ENCODE measurements at regions not wholly inside any gene's neighbourhood (a gene's known extent, or its start where the extent isn't known, plus 50 kb on each side); places are given as distances from the start of the nearest gene placed in this dataset.

DNA sequence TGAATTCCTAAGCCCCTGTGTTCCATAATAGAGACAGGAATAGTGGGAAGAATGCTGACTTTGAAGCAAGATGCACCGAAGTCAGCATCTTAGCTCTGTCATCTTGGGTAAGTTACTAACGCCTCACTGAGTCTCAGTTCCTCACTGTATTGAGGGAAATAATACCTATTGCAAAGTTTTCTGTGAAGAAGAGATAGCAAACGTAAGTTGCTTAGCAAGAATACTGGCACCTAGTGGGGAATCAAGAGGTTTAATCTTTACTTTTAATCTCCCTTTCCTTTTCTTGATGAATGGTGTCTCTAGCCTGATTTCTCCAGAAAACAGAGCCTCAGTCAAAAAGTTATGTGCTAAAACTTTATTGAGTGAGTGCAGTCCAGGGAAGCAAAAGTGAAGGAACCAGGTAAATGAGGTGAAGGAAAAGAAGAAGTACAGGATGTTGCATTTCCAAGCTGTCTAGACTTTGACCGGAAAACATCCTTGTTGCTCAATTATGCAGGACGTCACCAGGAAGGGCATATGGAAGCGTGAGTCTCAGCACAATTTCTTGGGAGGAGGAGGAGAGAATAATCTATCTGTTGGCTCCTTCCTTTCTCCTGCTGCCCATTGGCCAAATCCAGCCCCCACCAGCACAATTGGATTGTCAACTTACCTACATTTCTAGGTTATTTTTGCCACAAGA lies 210.0 kb downstream of the B3GLCT start:
- H3K4me3 ChIP-seq, result no peak overlapping the region
- no peaks in the 10 kb centered on the region for H3K9me3 ChIP-seq
- no peak for DNase-seq
- no peaks in the 10 kb centered on the region for H3K27me3 ChIP-seq
- no peaks in the 10 kb centered on the region for H3K36me3 ChIP-seq
- H3K4me1 ChIP-seq, result no peaks in the 10 kb centered on the region
- H3K27ac ChIP-seq, result no peak overlapping the region
- TF ChIP-seq, protein P1, sequence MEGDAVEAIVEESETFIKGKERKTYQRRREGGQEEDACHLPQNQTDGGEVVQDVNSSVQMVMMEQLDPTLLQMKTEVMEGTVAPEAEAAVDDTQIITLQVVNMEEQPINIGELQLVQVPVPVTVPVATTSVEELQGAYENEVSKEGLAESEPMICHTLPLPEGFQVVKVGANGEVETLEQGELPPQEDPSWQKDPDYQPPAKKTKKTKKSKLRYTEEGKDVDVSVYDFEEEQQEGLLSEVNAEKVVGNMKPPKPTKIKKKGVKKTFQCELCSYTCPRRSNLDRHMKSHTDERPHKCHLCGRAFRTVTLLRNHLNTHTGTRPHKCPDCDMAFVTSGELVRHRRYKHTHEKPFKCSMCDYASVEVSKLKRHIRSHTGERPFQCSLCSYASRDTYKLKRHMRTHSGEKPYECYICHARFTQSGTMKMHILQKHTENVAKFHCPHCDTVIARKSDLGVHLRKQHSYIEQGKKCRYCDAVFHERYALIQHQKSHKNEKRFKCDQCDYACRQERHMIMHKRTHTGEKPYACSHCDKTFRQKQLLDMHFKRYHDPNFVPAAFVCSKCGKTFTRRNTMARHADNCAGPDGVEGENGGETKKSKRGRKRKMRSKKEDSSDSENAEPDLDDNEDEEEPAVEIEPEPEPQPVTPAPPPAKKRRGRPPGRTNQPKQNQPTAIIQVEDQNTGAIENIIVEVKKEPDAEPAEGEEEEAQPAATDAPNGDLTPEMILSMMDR (IDR thresholded peaks at IDR 0.05), result no peak
- TF ChIP-seq POLR2A (IDR thresholded peaks at IDR 0.05), result no peak

DNA sequence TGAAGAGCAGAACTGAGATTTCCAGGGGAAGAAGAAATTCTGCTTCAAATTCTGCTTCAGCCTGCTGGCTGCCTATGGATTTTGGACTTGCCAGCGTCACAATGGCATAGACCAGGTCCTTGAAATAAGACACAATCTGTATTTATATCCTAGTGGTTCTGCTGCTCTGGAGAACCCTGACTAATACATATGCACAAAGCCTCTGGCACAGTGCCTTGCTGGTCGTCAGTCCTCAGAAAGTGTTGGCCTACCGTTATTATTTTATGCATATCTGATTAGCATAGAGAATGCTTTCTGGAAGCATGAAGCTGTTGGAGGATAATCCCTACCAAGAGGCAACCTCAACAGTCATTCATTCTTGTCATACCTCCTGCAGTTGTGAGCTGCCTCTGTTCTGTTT lies 213.7 kb downstream of the B3GLCT start:
- Histone ChIP-seq H3K27me3 (no peaks in the 10 kb centered on the region), H3K9me3 (no peaks in the 10 kb centered on the region), H3K4me1 (no peaks in the 10 kb centered on the region), H3K36me3 (no peaks in the 10 kb centered on the region), H3K27ac (no peak overlapping the region), H3K4me3 (no peak overlapping the region)
- TF ChIP-seq POLR2A (IDR thresholded peaks at IDR 0.05), result no peak
- TF ChIP-seq, protein P1 (IDR thresholded peaks at IDR 0.05), result no peak
- no peak for DNase-seq

DNA sequence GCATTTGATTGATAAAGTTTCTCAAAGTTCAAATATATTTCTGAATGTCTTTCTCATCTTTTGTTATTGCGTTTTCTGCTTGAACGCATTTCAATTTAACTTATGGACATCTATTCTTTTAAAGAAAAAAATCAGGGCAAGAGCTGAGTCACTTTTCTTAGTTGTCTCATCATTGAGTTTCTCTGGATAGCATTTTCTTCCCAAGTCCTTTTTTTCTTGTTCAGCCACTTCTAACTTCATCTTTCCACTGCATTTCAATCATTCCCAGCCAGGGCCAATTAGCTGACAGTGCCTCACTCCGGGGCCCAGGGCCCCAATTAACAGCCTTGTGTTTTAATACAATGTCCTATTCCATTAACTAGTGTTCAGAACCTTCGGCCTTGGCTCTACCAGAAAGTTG lies 216.3 kb downstream of the B3GLCT start:
- DNase-seq, result no peak
- H3K4me1 ChIP-seq, result no peaks in the 10 kb centered on the region
- H3K27me3 ChIP-seq, result no peaks in the 10 kb centered on the region
- no peaks in the 10 kb centered on the region for H3K36me3 ChIP-seq
- H3K4me3 ChIP-seq, result no peak overlapping the region
- H3K27ac ChIP-seq, result no peak overlapping the region
- H3K9me3 ChIP-seq, result no peaks in the 10 kb centered on the region
- TF ChIP-seq, protein P1 (IDR thresholded peaks at IDR 0.05), result no peak
- TF ChIP-seq POLR2A (IDR thresholded peaks at IDR 0.05), result no peak

DNA sequence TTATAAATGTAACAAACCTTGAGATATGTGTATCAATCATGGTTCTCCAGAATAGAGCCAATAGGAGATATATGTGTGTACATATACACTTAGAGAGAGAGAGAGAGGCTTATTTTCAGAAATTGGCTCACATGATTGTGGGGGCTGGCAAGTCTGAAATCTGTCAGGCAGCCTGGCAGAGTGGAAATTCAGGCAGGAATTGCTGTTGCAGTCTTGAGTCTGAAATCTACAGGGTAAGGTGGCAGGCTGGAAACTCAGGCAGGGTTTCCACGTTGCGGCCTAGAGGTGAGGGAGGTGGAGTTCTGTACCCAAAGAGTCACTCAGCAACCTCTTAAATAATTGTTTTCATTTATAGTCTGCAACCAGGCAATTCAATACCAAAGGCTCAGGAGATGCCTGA lies 218.4 kb downstream of the B3GLCT start:
- no peaks in the 10 kb centered on the region for H3K27me3 ChIP-seq
- no peak overlapping the region for H3K4me3 ChIP-seq
- no peak overlapping the region for H3K27ac ChIP-seq
- TF ChIP-seq, protein P1 (IDR thresholded peaks at IDR 0.05), result no peak
- TF ChIP-seq POLR2A (IDR thresholded peaks at IDR 0.05), result no peak
- no peak for DNase-seq
- no peaks in the 10 kb centered on the region for H3K4me1 ChIP-seq
- no peaks in the 10 kb centered on the region for H3K36me3 ChIP-seq
- no peaks in the 10 kb centered on the region for H3K9me3 ChIP-seq

DNA sequence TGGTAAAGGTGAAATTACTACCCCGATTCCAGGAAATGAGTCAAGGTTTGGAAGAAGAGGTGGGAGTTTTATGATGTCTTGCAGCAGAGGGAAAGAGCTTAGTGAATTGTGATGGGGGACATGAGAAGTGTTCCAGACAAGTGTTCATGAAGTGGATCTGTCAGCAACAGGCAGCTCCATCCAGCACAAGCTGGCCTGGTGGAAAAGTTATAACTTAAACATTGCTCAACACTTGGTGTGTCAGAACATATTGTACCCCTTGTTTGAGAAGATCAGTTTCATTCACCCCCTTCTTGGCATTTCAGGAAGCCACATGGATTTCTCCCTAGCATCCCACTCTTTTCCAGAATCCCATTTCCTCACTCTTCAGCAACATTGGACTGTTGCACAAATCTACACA lies 222.0 kb downstream of the B3GLCT start:
- Histone ChIP-seq H3K36me3 (no peaks in the 10 kb centered on the region), H3K27ac (no peak overlapping the region), H3K9me3 (no peaks in the 10 kb centered on the region), H3K27me3 (no peaks in the 10 kb centered on the region), H3K4me1 (no peaks in the 10 kb centered on the region), H3K4me3 (no peak overlapping the region)
- TF ChIP-seq, protein P1 (IDR thresholded peaks at IDR 0.05), result no peak
- TF ChIP-seq POLR2A (IDR thresholded peaks at IDR 0.05), result no peak
- no peak for DNase-seq

Data from Peyer's patch (tissue), 4 donors.